CD4-positive, alpha-beta T cell treated with Interleukin-4 for 4 hours (primary cell): ENCODE measurements at regions not wholly inside any gene's neighbourhood (a gene's known extent, or its start where the extent isn't known, plus 50 kb on each side); places are given as distances from the start of the nearest gene placed in this dataset.
A peak's percentile ranks its signal among the peaks of the same experiment; 100 is the strongest.
"Not testable (repeated sequence)": the region's sequence is repeated elsewhere in the genome, so short reads cannot be mapped to it uniquely, and the experiment has no call there.

ENCODE experiments used
- DNase-seq: peaks from one replicate; pipeline ENCODE4 v3.0.0-alpha.2; 2020

- no peak for DNase-seq
These were observed 59.7 kb downstream of the HMGB3 start for GRCh38 chrX:151042842-151043241.

GRCh38 chrX:151066373-151066772, 83.2 kb downstream of the HMGB3 start:
- DNase-seq, result not testable (repeated sequence)

- no peak for DNase-seq
These were observed 90.6 kb downstream of the HMGB3 start for GRCh38 chrX:151073767-151074166.

GRCh38 chrX:151081016-151081415, 95.4 kb upstream of the GPR50 start:
- DNase-seq, result no peak

DNA sequence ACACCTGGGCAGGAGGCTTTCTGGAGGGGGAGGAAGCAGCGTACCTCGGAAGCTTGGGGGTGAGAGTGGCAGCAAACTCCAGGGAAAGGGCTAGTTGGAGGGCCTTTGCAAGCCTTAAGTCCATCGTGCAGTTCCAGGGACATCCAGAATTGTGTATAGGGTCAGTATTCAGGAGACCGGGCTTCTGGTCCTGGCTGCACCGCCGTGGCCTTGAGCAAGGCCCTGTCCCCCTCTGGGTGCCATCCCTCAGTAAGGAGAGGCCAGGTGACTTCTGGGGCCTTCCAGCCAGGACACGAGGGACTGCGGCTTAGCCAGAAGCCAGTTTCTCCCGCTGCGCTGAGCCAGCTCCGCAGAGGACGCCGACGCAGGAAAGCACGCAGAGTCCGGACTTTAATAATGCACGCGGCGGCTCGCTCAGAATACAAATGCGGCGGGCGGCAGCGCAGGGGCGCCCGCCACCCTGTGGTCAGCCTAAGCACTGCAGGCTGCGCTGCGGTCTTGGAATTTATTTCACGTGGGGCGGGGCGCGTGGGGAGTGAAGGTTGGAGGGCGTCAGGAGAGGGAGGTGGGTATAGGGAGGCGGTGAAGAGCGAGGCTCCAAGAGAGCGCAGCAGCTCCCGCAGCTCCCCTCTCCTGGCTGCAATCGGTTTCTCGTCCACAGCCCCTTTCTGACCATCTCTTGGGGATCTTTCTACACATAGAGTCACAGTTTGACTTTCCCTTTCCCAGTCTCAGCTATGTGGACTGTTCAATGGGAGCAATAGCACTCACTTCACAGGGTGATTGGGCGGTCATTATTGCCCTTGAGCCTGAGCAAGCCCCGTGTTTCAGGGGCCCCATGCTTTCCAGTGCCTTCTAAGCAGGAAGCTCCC, 94.1 kb upstream of the GPR50 start:
- peak; percentile 32 for DNase-seq

DNA sequence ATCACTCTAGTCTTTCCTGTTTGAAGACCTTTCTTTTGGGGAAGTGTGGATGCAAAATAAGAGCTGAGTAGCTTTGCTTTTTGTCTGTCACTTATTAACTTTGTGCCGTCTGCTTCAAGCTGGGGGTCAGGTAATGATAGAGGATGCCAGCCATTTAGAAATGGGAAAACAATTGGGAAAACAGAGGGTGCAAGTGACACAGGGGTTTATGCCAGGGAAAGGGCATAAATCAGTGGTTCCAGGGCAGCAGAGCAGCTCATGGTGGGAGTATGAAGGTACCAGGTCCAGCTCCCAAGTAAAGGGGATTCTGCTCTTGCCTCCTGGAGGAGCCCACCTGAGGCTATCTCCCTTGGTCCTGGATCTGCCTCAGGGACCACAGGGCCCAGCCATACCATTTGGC, 91.9 kb upstream of the GPR50 start:
- no peak for DNase-seq

GRCh38 chrX:151085207-151085606, 91.2 kb upstream of the GPR50 start:
- DNase-seq, result no peak

GRCh38 chrX:151088221-151088620, 88.2 kb upstream of the GPR50 start:
- no peak for DNase-seq

DNA sequence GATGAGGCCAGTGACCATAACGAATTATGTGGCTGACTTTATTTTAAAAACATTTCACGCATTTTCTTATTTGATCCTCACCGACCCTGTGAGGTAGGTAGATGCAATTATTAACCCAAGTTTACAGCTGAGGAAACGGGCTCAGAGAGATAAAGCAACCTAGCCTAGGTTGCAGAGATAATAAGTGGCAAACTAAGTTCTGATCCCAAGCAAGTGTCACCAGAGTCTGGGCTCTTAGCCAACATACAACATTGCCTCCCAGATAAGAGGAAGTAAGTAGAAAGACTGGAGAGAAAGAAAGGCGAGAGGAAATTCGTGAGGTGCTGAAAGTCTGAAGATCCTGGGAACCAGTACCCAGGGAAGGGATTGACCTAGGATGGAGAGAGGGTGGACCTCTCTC, 77.4 kb upstream of the GPR50 start:
- DNase-seq, result no peak

DNA sequence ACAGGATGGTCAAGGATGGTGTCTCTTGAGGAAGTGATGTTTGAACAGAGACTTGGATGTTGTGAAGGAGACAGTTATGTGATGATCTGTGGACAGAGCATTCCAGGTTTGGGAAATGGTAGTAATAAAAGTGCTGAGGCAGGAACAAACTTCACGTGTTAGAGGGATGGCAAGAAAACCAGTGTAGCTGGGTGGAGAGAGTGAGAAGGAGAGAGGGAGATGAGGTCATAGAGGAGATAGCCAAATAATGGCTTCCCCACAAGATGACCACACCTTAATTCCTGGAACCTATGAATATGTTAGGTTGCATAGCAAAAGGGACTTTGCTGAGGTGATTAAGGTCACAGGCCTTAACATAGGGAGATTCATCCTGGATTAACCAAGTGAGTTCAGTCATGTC, 75.6 kb upstream of the GPR50 start:
- no peak for DNase-seq

- DNase-seq, result not testable (repeated sequence)
These were observed 63.2 kb upstream of the GPR50 start for GRCh38 chrX:151113200-151113599.
